ELF-1 (cell line): ENCODE measurements at regions not wholly inside any gene's neighbourhood (a gene's known extent, or its start where the extent isn't known, plus 50 kb on each side); places are given as distances from the start of the nearest gene placed in this dataset.

ENCODE experiments used
- DNase-seq: peaks from one replicate; pipeline ENCODE4 v3.0.0-alpha.2; 2016; ENCODE audit warnings: low read depth, low spot score

DNA sequence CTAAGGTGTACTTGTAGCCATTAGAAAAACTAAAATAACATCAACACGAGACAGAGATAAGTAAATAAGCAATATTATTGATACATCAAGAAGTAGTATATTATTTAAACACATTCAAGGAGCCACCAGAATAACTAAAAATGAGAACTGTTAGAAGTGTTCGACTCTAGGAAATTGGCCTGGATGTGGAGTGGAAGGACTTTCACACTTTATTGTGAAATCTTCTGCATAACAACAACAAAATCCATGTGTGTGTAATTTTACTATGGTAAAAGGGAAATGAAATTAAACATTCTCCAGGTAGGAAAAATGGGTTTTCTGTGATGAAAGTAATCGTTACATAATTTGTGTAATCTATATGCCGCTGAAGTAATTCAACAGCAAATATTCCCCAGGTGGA, 96.3 kb upstream of the RNF152 start:
- DNase-seq, result no peak

DNA sequence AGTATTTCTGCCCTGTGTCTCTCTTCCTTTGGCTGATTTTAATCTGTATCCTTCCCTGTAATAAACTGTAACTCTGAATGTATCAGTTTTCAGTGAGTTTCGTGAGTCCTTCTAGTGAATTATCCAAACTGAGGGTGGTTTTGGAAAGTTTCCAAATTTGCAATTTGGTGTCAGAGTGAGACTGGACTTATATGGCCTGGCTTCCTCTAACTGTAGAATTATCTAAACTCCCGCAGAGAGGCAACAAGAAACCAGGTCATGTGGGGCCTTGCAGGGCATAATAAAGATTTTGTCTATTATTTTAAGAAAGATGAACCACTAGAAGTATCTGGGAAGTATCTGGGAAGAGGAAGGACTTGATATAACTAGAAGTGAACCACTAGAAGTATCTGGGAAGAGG, 95.3 kb upstream of the RNF152 start:
- no peak for DNase-seq

DNA sequence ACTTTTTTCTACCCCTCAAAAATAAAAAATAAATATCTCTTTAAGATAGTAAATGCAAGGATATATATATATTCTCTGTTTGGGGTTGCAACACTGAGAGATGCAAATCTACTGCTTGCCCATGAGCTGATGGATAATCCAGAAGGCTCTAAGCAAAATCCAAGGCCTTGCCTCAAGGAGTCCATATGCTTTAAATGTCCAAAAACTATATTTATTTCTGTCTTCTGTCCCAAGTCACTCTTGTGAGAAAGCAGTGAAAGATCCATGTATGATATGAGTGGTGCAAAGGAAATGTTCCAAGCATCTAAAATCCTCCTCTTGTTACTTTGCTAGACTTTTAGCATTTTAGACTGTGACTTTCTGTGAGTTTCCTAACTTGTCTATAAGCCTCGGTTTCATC, 92.9 kb upstream of the RNF152 start:
- DNase-seq, result no peak

DNA sequence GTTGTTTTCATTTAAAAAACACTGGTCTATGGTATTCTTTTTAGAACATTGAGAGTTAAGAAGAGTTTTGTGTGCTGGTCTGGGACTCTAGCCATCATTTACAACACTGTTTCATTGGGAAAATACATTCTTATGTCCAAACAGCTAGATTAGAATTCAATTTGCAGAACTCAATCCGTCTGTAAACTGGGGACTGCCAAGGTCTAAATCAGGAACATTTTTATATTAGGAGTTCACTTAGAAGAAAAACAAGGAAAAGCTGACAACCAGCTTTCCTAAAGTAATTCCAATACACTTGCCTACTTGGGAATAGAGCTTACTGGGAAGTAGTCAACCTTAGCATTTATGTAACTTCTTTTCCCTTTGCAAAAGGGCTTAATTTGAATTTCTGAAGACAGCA, 91.5 kb upstream of the RNF152 start:
- DNase-seq, result no peak

DNA sequence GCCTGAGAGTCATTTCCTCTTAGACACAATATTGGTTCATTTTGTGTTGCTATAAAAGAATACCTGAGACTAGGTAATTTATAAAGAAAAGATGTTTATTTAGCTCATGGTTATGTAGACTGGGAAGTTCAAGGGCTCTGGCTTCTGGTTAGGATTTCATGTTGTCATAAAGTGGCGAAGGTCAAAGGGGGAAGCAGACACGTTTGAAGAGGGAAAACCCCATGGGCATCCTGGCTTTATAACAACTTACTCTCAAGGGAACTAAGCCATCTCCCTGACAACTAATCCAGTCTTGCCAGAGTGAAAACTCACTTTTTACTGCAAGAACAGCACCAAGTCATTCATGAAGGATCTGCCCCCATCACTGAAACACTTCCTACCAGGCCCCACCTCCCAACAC, 89.7 kb upstream of the RNF152 start:
- no peak for DNase-seq

DNA sequence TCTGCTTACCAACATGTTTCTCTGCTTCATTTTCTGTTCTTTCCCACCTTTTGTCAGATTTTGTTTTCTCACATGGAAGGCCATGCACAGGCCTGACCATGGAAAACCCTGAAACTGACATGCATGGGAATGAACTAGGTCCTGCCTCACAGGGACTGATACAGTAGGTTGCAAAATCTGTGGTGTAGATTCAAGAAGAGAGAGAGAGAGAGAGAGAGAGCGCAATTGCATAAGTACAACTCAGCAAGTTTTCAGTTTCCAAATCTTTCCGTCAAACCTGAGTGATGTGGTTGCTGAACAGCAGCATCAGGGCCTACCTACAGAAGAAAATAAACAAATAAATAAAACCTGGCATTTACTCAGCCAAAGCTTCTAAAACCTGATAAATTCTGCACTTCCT, 87.5 kb upstream of the RNF152 start:
- no peak for DNase-seq

DNA sequence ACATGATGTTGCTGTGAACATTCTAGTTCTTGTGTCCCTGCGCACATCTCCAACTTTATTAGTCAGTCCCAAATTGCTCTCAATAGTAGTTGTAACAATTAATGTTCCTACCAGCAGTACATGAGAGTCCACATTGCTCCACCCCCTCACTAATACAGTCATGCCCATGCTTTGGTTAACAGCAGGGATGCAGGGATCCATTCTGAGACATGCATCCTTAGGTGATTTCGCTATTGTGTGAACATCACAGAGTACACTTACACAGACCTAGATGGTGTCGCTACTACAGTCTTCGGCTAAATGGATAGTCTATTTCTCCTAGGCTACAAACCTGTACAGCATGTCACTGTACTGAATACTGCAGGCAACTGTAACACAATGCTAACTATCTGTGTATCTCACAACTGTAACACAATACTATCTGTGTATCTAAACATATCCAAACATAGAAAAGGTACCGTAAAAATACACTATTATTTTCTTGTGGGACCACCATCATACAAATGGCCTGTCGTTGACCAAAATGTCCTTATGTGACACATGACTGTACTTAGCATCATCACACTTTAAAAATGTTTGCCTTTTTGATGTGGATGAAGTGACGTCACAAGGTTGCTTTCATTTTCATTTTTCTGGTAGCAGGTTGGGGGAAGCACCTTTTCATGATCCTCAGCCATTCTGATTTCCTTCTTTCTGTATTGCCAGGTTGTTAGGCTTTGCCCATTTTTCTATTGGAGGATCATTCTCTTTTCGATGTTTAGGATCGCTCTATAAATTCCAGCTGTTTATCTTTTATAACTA, 82.9 kb upstream of the RNF152 start:
- no peak for DNase-seq

DNA sequence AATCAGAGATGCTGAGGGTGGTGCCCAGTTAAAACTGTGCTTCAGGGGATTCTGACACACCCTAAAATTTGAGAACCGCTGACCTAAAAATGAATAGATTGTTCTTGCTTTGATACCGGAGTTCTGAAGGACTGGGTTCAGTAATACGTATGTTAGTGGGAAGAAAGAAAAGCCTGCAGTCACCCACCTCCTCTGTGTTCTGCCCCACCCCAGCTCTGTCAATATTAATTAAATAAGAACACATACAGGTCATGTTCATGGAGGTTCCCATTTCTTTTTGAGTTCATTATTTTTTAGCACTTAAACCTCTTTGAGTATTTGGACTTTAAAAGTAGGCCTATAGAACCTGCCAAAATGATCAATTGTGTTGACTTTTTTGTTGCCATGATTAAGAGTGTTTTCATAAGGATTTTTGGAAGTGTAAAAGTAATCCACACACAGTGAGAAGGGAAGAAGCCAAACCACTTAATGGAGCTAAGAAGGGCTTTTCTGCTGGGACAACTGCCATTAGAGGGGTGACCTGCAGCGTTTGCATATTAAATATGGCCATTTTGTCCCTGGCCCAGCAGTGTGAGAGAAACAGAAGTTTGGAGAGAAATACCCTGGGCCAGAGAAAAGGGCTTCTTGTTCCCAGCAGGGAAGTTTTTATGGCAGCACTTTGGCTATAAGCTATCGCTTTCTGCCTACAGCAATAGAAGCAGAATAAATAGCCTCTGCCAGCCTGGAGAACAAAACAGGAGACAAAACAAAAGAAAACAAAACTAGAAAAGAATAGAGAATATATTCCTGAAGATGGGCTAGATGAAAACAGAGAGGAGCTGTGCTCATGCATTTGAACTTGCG, 80.7 kb upstream of the RNF152 start:
- no peak for DNase-seq

DNA sequence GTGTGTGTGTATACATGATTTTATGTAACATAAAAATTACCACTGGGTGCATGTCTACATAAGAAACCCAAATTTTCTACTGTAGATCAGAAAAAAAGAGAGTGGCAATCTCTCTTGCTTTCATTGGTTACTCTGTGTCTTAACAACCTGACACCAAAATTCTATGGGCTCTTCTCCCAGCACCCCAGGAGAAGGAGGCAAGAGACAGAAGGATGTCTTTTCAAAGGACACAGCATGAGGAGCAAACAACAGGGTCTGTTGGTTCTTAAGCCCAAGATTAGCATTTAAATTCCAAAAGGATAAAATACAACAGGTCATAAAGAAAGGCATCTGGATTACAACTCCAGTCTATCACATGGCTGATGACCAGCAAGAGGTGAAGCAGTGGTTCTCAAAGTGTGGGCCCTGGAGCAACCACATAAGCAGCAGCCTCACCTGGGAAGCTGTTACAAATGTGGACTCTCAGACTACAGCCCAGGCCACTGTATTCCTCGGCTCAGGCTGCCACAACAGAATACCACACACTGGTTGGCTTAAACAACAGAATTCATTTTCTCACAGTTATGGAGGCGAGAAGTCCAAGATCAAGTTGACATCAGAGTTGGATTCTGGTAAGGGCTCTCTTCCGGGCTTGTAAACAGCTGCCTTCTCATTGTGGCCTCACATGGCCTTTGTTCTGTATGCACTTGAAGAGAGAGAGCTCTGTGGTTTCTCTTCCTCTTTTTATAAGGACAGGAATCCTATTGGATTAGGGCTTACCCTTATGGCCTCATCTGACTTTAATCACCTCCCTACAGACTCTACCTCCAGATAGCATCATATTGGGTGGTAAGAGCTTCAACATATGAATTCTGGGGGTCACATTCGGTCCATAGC, 79.8 kb upstream of the RNF152 start:
- DNase-seq, result peak; percentile 30

DNA sequence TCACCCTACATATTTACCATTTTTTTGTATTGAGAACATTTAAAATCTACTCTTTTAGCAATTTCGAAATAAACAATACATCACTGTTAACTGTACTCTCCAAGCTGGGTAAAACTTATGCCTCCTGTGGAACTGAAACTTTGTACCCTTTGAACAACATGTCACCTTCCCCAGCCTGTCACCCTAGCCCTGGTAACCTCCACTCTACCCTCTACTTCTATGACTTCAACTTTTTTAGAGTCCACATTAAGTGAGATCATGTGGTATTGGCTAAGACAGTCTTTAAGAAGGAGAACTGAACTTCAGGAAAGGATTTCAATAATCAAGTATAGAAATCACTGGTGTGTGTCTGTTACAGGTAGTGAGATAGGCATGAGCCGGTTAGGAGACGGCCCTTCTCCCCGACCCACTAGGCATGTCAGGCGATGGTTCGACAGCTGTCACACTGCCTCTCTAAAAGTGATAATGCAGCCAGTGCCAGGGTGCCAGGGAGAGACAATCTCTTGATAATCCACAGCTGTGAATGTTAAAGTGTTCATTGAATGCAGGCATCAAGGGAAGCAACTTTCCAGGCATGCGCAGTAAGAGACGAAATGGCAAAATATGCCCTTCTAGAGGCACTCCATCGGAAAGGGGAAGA, 74.6 kb upstream of the RNF152 start:
- DNase-seq, result no peak

DNA sequence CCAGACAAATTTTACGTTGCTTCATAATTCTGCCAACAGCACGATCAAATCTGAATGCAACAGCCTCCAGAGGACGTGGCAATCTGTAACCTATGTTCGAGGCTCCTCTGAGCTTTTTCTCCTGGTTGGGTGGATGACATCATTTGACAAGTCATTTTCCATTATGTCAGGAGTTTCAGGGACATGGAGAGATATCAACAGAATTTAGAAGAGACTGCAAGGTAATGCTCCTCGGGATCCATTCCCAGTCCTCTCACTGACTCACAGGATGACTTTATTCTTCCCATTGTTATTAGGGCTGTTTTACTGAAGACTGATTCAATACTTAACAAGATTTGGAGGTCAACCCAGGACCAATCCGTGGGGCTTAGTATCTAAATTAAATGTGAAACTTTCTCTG, 72.5 kb upstream of the RNF152 start:
- DNase-seq, result no peak

DNA sequence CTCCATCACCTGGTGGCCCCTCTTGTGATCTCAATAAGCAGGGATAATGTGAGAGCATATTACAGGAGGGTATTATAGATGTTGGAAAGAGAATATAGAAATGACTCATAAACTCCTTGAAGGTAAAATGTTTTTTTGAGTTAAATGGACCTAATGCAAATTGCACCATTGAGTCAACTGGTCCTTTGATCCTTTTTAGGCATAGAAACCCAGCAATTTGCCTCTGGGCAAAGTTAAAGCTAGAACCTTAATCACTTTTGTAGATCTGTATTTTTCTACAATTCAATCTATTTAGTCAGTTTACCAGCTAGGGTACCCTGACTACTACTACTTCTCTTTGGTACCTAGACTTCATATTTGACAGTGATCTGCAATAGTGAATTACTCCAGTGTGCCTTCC, 71.8 kb upstream of the RNF152 start:
- no peak for DNase-seq

DNA sequence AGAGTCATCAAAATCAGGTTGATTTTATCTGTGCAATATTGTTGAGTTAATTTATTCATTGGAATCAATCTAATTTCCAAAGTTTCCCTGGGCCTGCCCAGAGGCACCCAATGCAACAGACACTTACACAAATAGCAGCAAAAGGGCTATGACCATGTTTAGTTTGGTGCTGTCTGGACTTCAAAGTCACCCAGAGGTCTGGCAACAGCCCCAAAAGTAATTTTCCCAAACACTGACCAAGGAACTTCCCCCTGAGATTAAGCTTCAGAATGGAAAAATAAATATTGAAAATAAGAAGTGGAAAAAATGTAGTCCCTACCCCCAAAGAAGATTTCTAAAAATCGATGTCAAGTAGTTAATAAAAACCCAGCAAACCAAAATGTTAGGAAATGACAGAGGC, 70.9 kb upstream of the RNF152 start:
- no peak for DNase-seq

DNA sequence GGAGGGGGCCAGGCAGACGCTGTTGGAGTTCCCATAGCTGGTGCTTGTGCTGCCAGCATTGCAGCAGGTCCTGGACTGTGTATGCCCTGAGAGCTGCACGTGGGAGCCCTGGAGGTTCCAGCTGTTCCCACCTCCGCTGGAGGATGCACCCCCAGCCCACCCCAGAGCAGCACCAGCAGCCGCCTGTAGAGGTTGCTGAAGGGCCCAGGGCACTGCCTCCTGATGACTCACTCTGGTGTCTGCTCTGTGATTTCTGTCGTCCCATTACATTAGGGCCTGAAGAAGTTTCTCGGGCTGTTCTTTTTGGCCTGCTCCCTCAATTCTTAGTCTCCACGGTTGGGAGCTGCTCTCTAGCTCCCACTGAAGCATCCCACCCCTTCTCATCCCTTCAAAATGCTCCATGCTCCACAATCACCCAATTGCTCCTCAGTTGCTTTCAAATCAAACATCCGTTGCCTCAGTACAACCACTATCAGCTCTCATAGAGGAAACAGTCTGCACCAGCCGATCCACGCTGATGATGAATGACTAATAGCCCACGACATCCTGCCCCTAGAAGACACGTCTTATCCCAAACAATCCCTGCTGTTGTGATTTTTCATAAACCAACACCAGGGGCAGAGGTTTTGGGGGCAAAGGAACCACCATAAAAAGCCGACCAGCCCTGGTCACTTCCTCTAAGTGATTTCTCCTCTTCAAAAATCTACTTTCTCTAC, 65.2 kb upstream of the RNF152 start:
- DNase-seq, result no peak

DNA sequence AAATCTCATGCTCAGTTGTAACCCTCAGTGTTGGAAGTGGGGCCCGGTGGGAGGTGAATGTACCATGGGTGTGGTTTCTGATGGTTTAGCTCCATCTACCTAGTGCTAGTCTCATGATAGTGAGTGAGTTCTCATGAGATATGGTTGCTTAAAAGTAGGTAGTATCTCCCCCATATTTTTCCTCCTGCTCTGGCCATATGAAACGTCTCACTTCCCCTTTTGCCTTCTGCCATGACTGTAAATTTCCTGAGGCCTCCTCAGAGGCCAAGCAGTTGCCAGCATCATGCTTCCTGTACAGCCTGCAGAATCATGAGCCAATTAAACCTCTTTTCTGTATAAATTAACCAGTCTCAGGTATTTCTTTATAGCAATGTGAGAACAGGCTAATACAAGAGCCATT, 62.8 kb upstream of the RNF152 start:
- no peak for DNase-seq

DNA sequence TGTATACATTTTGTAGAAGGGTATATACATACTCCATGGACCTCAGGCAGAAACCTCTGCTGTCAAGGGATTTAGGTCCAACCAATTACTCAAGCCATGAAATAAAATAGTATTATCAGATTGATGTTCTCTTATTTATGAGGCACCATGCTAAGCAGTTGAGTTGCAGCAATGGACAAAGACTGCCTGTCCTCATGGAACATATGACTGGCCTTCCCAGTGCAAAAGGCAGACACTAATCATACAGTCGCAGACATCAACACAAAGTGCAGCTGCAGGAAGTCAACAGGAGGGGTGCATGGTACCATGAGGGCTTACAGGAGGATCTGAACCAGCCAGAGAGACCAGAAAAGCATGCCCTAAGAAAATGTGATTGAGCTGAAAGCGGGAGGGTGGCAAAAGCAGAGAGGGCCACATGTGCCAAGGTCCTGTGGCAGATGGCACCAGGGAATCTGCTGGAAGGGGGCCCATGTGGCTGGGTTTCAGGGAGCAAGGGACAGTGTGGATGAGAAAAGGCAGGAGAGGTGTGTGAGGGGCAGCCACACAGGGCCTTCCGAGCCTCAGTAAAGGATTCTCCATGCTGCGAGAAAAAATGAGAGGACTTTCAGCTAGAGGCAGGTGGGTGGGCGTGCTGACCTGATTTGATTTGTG, 61.4 kb upstream of the RNF152 start:
- DNase-seq, result no peak

DNA sequence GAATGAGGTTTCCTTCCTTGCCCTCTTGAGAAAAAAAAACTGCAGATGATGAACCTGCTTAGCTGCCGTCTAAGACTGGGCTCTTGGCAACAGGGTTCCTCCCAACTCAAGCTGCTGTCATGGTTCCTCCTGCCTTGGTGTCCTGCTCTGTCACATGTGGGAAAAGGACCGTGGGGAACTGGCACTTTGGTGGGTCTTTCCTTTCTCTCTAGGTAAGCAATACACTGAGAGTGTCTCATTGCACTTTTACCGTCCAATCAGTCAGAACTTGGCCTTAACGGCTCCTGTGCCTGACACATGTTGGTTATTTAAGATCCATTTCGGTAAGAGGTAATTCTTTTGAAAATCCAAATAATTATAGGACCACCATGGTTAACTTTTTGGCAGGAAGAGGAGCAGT, 60.8 kb upstream of the RNF152 start:
- DNase-seq, result no peak

DNA sequence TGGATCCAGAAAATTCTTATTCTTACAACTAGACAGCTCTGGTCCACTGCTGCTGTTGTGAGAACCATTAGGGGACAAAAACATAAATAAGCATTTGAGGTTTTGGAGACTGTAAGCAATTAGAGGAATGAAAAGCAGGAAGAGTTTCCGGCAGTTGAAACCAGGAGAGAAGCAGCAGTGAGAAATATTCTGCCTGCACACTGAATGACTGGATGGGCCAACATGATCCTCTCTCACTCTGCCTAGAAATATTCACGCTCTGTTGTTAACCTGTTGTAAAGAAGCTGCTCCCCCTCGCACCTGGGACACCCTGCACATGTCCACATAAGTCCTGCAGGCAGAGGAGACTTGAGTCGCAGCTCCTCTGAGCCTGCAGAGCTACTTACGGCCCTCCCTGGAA, 60.4 kb upstream of the RNF152 start:
- no peak for DNase-seq

DNA sequence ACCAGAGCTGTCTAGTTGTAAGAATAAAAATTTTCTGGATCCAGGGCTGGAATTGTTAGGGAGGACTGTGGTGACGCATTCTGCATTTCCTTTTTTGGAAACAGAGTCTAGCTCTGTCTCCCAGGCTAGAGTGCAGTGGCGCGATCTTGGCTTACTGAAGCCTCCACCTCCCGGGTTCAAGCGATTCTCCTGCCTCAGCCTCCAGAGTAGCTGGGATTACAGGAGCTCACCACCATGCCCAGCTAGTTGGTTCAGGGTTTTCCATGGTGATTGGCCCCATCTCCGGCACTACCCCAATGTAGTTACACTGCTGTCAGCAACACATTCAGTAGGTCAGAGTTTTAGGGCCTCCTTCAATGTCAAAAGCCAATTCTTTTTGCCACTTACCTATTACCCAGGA, 58.6 kb upstream of the RNF152 start:
- no peak for DNase-seq

DNA sequence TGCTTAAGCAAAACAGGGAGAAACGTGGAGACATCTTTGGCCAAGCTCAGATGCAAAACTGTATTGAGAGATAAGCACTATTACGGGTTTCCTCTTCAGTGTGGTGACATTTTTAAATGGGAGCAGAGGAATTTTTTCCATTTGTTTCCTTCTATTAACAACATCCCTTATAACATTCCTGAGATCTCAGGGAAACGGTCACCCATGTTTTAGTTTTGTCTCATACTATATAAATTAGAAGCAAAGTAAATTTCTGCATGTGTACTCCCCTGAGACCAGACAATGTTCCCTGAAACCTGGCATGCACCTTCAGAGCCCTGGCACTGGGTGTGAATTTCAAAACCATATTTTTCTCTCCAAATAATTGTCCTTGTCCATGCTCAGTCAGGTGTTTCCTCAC, 57.6 kb upstream of the RNF152 start:
- DNase-seq, result no peak

DNA sequence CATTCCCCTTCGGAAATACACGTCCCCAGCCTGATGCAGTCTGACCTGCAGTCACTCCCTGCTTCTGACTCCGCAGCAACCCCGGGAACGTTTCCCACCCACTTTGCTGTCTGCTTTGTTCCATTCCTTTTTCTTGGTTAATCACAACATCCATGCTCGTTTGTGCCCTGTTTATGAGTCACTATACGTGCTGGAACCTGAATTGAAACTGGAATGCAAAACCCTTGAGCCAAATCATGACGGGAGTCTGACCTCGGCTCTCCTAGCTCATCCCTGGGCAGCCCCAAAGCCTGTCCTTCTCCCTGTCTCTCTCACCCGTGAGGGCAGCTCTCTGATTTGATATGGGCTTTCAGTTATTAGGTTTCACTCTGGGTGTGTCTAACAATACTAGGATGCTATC, 57.1 kb upstream of the RNF152 start:
- peak; percentile 18 for DNase-seq
